Inflammatory macrophage treated with lipopolysaccharide for 1 hour (primary cell): ENCODE measurements at regions not wholly inside any gene's neighbourhood (a gene's known extent, or its start where the extent isn't known, plus 50 kb on each side); places are given as distances from the start of the nearest gene placed in this dataset.

Experiments
- DNase-seq, 2 donors: peaks; one replicate each; pipeline ENCODE4 v3.0.0-alpha.2; 2020 to 2022

GRCh38 chr5:161235569-161235968 lies 311.0 kb downstream of the GABRB2 start:
- no peak for DNase-seq

DNA sequence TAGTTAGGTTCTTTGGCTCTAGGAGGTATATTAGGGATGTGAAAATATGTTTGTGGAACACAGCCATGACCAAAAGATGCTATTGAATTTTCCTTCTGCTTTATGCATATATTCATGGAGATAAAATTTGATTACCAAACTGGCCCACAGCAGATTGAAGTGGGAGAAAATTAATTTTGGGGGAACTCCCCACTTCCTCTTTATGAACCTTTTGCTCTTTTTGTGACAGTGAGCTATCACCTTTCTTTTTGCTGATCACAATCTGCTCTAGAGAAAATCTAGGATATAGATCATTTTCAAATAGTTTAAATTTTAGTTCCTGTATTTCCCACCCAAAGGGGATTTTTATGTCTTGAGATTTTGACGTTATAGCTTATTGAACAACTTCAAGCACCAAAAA lies 313.0 kb downstream of the GABRB2 start:
- no peak for DNase-seq

DNA sequence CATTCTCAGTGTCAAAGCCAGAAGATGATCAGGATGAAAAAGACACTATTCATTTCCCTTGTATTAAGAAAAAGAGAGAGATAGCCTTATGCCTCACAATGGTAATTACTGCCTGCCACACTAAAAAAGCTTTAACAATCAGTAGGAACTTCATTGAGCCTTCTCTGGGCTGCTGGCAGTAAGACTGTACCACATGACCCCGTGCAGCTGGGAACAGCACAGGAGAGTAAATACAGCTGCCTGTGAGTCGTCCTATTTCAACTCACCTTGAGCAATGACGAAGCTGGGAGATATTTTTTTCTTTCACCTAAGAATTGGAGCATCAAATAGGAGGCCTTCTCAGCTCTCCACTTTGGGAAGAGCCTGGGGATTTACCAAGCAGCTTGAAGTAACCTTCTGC lies 316.3 kb downstream of the GABRB2 start:
- DNase-seq, result no peak

- DNase-seq, result no peak
Observed at GRCh38 chr5:161219816-161220215, 326.7 kb downstream of the GABRB2 start.

GRCh38 chr5:161216877-161217276 lies 329.6 kb downstream of the GABRB2 start:
- no peak for DNase-seq

DNA sequence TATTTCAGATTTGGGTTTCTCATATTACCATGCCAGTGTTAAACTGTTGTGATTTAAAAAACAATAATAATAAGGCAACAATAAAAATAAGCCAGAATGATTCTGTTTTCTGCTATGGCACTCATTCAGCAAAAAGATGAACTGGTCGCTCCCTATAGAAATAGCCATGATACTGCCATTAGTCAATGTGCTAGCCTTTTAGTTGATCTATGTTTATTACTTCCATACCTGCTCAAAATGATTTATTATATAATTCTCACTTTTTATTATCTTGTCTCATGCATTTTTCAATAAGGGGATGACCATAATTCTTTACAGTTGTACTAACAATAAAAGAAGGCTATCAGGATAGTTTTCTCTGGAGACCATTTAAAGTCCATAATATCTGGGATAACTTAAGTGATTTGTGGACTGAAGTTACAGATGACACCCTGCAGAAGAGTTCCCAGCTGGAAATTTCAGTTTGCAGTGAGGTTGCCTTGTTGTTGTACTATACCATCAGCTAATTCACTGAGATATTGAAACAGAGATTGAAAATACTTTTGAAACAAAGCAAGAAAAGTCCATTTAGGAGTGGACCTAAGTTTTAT lies 334.3 kb downstream of the GABRB2 start:
- no peak for DNase-seq

DNA sequence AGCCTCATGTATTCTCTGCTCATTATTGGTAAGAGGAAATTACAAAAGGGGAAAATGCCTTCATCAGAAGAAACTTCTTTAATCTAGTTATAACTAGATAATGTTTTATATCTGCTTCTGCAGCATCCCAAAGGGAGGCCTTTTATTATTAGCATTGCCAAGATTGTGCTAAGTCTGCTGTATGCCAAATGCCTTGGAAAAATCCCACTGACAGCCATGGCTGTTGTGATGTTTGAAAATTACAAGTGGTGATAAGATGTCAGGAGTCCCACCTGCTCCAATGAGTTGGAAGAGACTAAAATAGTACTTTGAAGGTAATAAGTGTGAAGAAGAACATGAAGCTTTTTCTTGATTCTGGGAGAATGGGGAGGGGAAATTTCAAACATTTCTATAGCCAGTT lies 345.0 kb downstream of the GABRB2 start:
- no peak for DNase-seq

DNA sequence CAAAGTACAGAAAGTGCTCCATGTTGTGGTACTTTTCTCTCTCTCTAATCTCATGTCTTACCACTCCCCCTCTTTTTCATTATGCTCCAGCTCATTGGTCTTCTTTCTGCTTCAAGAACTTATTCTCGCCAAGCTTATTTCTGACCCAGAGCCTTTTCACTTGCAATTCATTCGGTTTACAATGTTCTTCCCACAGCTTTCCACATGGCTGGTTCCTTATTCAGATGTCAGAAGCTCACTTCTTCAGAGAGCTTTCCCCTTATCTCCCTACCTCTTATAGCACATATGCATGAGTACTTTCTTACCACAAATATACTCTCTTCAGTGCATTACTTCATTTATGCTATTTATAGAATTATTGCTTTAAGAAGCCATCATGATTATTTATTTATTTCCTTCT lies 338.8 kb upstream of the ATP10B start:
- DNase-seq, result no peak

DNA sequence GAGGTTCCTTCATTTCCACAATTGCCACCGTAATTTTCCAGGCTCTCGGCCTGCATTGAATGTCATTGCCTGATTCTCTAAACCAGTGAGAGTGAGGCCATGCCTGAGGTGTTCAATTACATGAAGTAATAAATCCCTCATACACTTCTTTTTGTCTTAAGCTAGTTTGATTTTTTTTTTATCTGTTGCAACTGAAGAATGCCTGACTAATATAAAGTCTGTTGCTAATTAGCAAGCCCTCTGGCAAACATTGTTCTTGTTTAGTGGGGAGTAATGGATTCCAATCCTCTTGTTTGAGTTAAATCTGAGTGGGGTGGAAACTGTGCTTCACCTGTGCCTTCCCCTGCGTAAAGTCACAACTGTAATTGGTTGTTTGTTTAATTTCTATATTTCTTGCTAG lies 338.1 kb upstream of the ATP10B start:
- DNase-seq, result no peak

GRCh38 chr5:161189452-161189851 lies 337.4 kb upstream of the ATP10B start:
- DNase-seq, result no peak

- no peak for DNase-seq
Observed at GRCh38 chr5:161183559-161183958, 331.5 kb upstream of the ATP10B start.

DNA sequence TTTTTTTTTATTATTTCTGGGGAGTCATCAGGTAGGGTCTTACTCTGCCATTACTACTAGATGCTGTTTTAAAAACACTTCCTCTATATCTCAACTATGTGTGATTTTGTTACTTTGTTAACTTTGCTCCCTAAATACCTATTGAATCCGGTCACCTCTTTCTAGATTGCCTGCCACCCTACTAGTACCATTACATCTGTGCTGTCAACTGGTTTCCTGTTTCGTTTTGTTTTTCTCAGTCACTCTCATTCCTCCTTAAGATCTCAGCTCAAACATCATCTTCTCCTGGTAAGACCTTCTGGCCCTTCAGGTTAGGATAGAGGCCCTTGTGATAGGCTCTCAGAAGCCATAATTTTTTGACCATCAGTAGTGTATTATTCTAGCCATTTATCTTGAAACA lies 324.2 kb upstream of the ATP10B start:
- DNase-seq, result no peak

- DNase-seq, result no peak
Observed at GRCh38 chr5:161169776-161170175, 317.8 kb upstream of the ATP10B start.

DNA sequence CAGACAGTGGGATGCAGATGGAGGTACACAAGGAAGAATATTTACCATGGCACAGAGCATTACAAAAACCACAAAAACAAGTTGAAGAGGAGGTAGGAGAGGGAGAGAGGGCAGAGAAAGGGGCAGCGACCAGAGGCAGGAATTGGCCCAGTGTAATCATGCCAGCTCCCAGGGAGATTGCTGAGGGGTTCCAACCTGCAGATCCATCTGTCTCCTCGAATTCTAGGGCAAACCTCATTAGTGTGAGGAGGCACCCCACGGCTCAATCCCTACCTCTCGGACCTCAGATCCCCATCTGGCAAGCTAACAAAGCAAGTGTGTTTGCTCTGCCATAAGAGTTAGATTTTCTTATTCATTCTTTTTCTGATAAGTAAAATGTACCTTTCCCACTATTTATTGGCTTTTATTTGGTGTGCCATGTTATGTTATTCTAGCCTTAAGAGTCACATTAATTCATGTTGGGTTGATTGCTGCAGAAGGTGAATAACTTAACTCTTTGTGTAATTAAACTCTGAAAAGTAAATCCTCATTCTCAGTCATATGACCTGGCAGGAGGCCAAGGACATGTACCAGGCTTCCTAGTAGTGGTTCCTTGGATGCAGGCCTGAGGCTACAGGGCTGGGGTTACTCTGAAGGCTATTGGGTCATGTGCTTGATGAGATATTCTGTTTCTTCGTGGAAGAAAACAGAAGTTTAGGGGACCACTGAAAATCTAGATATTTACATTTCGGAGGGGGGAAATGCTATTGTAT lies 315.2 kb upstream of the ATP10B start:
- DNase-seq, result no peak

DNA sequence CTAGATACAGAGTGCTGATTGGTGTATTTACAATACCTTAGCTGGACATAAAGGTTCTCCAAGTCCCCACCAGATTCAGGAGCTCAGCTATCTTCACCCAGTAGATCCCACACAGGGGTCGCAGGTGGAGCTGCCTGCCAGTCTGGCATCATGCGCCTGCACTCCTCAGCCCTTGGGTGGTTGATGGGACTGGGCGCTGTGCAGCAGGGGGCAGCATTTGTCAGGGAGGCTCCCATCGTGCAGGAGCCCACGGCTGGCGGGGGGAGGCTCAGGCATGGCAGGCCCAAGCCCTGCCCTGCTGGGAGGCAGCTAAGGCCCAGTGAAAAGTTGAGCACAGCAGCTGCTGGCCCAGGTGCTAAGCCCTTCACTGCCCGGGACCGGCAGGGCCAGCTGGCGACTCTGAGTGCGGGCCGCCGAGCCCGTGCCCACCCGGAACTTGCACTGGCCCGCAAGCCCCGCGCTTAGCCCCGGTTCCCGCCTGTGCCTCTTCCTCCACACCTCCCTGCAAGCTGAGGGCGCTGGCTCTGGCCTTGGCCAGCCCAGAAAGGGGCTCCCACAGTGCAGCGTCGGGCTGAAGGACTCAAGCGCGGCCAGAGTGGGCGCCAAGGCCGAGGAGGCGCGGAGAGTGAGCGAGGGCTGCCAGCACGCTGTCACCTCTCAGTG lies 314.1 kb upstream of the ATP10B start:
- DNase-seq, result no peak

GRCh38 chr5:161157925-161158324 lies 305.9 kb upstream of the ATP10B start:
- DNase-seq, result no peak

DNA sequence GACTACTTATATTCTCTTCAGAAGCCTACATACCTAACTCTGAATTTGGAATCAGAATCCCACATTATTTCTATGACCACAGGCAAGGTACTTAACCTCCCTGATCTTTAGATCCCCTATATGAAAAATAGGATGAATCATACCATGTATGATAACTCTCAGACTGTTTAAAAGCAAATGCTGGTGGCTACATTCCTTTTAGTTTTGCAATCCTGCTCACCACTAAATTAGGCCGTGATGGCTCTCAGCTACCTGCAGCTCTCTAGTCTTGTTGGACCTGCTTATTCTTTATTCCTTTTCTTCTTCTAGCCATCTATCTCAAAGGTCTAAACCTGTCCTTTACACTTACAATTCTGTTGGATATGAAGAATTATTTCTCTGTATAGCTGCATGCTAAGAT lies 303.4 kb upstream of the ATP10B start:
- DNase-seq, result no peak

- DNase-seq, result no peak
Observed at GRCh38 chr5:161152415-161152940, 300.5 kb upstream of the ATP10B start.

DNA sequence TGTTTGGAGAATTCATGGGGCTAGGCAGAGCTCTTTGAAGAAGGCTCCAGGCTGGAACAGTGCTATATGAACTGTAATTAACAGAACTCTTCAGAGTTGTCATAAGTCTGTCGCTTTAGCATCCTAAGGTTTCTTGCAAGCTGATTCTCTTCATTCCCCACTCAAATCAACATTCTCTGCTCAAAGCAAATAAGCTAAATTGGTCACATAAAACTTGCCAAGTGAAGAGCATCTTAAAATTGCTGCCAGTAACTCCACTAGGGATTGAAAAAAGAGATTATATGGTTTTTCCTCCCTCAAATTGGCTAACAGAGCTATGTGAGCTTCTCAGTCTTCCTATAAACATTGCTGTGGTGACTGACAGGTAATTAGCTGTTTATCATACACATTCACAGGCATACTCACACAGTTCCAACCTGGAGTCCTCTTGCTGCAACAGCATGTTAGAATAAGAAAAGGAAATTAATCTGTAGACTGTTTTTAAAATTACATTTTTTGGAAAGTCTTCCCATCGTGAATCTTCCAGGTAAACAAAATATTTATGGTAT lies 298.5 kb upstream of the ATP10B start:
- no peak for DNase-seq

GRCh38 chr5:161149078-161149477 lies 297.1 kb upstream of the ATP10B start:
- no peak for DNase-seq

DNA sequence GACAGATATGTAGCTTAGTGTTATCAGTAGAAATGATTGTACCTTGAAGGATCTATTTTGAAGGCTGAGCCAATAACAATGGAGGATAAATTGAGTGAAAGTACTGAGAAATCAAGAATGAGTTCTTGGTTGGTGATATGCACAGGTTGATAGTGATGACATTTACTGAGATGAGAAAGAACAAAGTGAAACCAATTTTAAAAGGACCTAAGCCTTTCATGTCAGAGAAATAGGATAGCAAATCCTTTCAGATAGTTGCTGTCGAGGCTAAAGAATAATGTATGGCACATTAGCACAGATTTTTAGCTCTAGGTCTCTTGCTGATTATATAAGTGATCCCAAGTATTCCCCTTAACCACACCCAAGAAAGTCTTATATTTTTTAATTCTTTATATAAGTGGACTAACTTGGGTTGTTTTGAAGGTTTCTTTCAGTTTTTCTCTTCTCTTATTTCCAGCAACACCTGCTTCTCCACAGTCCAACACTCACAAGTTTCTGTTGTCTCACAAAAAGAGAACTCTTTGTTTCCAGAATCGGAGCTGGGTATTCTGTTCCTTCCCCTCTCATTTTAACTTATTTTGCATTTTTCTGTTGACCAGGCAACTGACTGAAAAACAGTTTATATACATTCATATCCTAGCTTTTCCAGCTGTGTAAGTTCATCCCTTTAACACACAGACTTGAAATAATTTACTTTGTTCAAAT lies 286.9 kb upstream of the ATP10B start:
- no peak for DNase-seq

GRCh38 chr5:161134956-161135355 lies 282.9 kb upstream of the ATP10B start:
- no peak for DNase-seq

DNA sequence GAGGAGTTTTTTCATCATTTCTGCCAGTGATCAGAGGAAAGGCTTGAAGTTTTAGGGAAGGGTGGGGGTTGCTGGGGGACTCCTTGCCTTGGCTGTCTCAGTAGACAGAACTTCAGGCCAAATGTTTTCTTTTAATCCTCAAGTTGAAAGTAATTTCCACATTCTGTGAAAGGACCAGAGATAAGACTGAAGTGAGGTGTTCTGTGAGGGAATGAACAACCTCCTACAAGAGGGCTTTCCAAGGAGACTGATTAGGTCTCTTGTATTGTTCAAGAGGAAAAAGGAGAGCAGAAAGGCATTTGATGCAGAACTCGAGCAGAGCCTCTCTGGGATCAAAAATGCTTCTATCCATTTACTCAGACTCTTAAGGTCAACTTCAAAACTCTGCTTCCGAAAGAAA lies 282.1 kb upstream of the ATP10B start:
- no peak for DNase-seq
